MM.1S (cell line): ENCODE measurements at regions not wholly inside any gene's neighbourhood (a gene's known extent, or its start where the extent isn't known, plus 50 kb on each side); places are given as distances from the start of the nearest gene placed in this dataset.

ENCODE experiments used
- EZH2 ChIP-seq: fragments of 300-600 bp; sonication (generic); optimal IDR thresholded peaks from 2 replicates; pipeline ENCODE3; 2017; ENCODE audit warnings: low read depth, mild to moderate bottlenecking, antibody characterized with exemption, low read length, mixed read lengths
- TF ChIP-seq, protein P1 (sequence below): fragments of 300-600 bp; sonication (generic); IDR thresholded peaks from 2 replicates; pipeline ENCODE4 v1.5.1; 2016; ENCODE audit warnings: antibody characterized with exemption, low read length, mixed read lengths

DNA sequence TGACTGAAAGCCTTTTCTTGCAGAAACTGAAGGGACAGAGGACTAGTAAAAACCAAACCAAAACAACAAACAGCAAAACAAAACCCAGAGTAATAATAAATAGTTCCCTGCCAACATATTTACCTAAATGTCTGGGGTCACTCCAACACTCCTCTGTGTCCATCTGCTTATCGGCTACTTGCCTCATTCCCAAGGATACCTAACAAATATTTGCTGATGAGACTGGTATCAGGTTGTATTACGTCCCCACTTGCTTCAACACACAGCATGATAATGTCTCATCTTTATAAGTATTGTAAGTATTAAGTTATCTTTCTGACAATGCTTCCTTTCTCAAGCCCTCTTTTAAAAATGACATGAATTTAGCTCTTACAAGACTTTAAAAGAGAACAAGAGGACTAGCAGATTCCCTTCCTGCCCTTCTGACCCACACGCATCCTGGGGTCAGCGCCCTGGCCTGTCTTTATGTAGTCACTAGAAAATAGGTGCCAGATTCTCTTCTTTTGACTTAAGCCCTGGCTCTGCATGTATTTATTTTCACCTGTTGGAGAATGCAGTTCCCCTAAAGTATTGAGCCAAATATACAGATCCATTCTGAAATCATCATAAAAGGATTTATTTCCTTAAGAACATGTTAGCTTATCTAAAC is 110.2 kb downstream of the SEM1 start:
- TF ChIP-seq, protein P1, sequence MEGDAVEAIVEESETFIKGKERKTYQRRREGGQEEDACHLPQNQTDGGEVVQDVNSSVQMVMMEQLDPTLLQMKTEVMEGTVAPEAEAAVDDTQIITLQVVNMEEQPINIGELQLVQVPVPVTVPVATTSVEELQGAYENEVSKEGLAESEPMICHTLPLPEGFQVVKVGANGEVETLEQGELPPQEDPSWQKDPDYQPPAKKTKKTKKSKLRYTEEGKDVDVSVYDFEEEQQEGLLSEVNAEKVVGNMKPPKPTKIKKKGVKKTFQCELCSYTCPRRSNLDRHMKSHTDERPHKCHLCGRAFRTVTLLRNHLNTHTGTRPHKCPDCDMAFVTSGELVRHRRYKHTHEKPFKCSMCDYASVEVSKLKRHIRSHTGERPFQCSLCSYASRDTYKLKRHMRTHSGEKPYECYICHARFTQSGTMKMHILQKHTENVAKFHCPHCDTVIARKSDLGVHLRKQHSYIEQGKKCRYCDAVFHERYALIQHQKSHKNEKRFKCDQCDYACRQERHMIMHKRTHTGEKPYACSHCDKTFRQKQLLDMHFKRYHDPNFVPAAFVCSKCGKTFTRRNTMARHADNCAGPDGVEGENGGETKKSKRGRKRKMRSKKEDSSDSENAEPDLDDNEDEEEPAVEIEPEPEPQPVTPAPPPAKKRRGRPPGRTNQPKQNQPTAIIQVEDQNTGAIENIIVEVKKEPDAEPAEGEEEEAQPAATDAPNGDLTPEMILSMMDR: no peak
- TF ChIP-seq EZH2: no peak
